ENCODE measurements at regions not wholly inside any gene's neighbourhood (a gene's known extent, or its start where the extent isn't known, plus 50 kb on each side); places are given as distances from the start of the nearest gene placed in this dataset.

- no peak for TF ChIP-seq CTCF (IDR thresholded peaks at IDR 0.05; ENCODE audit: low read depth, low read length, missing control alignments)
- H3K4me3 ChIP-seq (ENCODE audit: low read depth, low read length): no peak overlapping the region
- DNase-seq (ENCODE audit: low read depth): no peak
These were observed 292.0 kb upstream of the NECTIN3 start for GRCh38 chr3:110779581-110779980.

GRCh38 chr3:110783541-110783940 is 288.1 kb upstream of the NECTIN3 start:
- no peak overlapping the region for H3K4me3 ChIP-seq (ENCODE audit: low read depth, low read length)
- TF ChIP-seq CTCF (IDR thresholded peaks at IDR 0.05; ENCODE audit: low read depth, low read length, missing control alignments): no peak
- DNase-seq (ENCODE audit: low read depth): no peak

DNA sequence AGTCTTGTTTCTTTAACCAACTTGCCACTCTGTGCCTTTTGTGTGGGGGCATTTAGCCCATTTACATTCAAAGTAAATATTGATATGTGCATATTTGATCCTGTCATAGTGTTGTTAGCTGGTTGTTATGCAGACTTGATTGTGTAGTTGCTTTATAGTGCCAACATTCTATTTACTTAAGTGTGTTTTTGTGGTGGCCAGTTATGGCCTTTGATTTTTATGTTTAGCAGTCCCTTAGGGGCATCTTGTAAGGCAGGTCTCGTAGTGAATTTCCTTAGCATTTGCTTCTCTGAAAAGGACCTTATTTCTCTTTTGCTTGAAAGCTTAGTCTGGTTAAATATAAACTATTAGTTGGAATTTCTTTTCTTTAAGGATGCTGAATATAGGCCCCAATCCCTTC is 282.8 kb upstream of the NECTIN3 start:
- TF ChIP-seq CTCF (IDR thresholded peaks at IDR 0.05; ENCODE audit: low read depth, low read length, missing control alignments): no peak
- DNase-seq (ENCODE audit: low read depth): no peak
- no peak overlapping the region for H3K4me3 ChIP-seq (ENCODE audit: low read depth, low read length)

GRCh38 chr3:110789315-110789714 is 282.3 kb upstream of the NECTIN3 start:
- H3K4me3 ChIP-seq (ENCODE audit: low read depth, low read length): no peak overlapping the region
- no peak for TF ChIP-seq CTCF (IDR thresholded peaks at IDR 0.05; ENCODE audit: low read depth, low read length, missing control alignments)
- DNase-seq (ENCODE audit: low read depth): no peak

DNA sequence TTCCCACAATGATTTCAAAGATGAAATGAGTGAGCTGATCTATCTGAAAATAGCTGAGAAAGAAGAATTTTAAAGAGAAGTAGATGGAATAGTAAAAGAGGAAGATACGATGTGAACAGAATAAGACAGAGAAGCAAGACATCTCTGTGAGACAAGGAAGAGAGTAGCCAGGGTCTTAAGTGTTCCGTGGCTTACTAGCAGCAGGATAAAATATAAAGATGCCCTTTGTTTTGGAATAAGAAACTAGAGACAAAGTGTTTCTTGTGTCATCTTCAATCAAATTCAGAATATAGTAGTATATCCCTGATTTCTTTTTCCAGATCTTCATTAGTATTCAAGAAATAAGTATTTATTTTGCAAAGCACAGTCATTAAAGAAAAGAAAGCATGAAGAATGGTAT is 281.0 kb upstream of the NECTIN3 start:
- no peak for DNase-seq (ENCODE audit: low read depth)
- no peak for TF ChIP-seq CTCF (IDR thresholded peaks at IDR 0.05; ENCODE audit: low read depth, low read length, missing control alignments)
- H3K4me3 ChIP-seq (ENCODE audit: low read depth, low read length): no peak overlapping the region

- DNase-seq (ENCODE audit: low read depth): no peak
- no peak for TF ChIP-seq CTCF (IDR thresholded peaks at IDR 0.05; ENCODE audit: low read depth, low read length, missing control alignments)
- H3K4me3 ChIP-seq (ENCODE audit: low read depth, low read length): no peak overlapping the region
These were observed 279.5 kb upstream of the NECTIN3 start for GRCh38 chr3:110791995-110792686.

DNA sequence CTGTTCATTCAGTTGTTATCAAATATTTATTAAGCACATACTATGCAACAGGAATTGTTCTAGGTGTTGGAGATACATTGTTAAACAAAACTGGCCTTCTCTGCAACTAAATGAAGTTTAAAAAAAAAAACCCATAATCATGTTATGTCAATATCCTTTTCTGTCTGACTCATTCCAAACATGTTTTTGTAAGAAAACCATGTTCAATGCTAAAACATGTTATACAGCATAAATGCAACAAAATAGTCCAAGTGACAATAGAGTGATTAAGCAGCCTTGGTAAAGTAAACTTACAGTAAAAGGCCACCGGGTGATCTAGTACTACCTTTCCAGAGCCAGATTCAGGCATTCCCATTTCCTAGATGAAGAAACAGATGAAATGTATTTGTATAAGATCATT is 278.0 kb upstream of the NECTIN3 start:
- DNase-seq (ENCODE audit: low read depth): no peak
- no peak overlapping the region for H3K4me3 ChIP-seq (ENCODE audit: low read depth, low read length)
- TF ChIP-seq CTCF (IDR thresholded peaks at IDR 0.05; ENCODE audit: low read depth, low read length, missing control alignments): no peak

Measured in GM12864 (cell line).